Brain microvascular endothelial cell (primary cell): ENCODE measurements at regions not wholly inside any gene's neighbourhood (a gene's known extent, or its start where the extent isn't known, plus 50 kb on each side); places are given as distances from the start of the nearest gene placed in this dataset.
"Not testable (repeated sequence)": the region's sequence is repeated elsewhere in the genome, so short reads cannot be mapped to it uniquely, and the experiment has no call there.

ENCODE experiments used
- DNase-seq: peaks from one replicate; pipeline ENCODE4 v3.0.0-alpha.2; 2020
- H3K27ac ChIP-seq: fragments of 250-450 bp; sonication (Bioruptor Pico); 2 replicates; pipeline ENCODE4 v1.5.1; 2020; ENCODE audit warnings: mild to moderate bottlenecking, moderate library complexity
- H3K27me3 ChIP-seq: fragments of 250-450 bp; sonication (Bioruptor Pico); replicated peaks from 2 replicates; pipeline ENCODE4 v1.5.1; 2020; ENCODE audit warnings: mild to moderate bottlenecking
- H3K36me3 ChIP-seq: fragments of 250-450 bp; sonication (Bioruptor Pico); replicated peaks from 2 replicates; pipeline ENCODE4 v1.5.1; 2020; ENCODE audit warnings: mild to moderate bottlenecking
- H3K4me3 ChIP-seq: 2 replicates; pipeline ENCODE4 v1.5.1; 2011; ENCODE audit warnings: low read depth, mild to moderate bottlenecking, control low read depth, low read length, moderate library complexity
- CTCF ChIP-seq: IDR thresholded peaks from 2 replicates; pipeline ENCODE4 v1.5.1; 2011; ENCODE audit warnings: low read depth, mild to moderate bottlenecking, moderate library complexity, low read length, control low read depth, inconsistent platforms; ENCODE audit errors: missing control alignments
- in situ Hi-C: cut with HindIII; loops from 2 replicates; pipeline ENCODE4 v1.10.0; 2017; ENCODE audit warnings: low sequenced_read_pairs, low pct_ligation_motif_present

GRCh38 chr1:224045556-224045955, 68.4 kb upstream of the FBXO28 start:
- in situ Hi-C loops = no loop called here
- no peak for TF ChIP-seq CTCF
- DNase-seq = no peak
- Histone ChIP-seq H3K27me3 (no peaks in the 10 kb centered on the region), H3K27ac (no peak overlapping the region), H3K4me3 (no peak overlapping the region), H3K36me3 (no peaks in the 10 kb centered on the region)

- in situ Hi-C loops = no loop called here
- no peaks in the 10 kb centered on the region for H3K27me3 ChIP-seq
Observed at GRCh38 chr1:224044420-224044819, 69.5 kb upstream of the FBXO28 start.

GRCh38 chr1:224042557-224043118, 71.3 kb upstream of the FBXO28 start:
- H3K27ac ChIP-seq = no peak overlapping the region
- no peak overlapping the region for H3K4me3 ChIP-seq
- no peaks in the 10 kb centered on the region for H3K27me3 ChIP-seq
- no peak for DNase-seq
- no peak for TF ChIP-seq CTCF
- H3K36me3 ChIP-seq = no peaks in the 10 kb centered on the region
- in situ Hi-C loops = no loop called here

More at GRCh38 chr1:224044420-224044819, 69.5 kb upstream of the FBXO28 start:
- no peak for TF ChIP-seq CTCF
- H3K4me3 ChIP-seq = no peak overlapping the region
- no peaks in the 10 kb centered on the region for H3K36me3 ChIP-seq
- no peak for DNase-seq
- no peak overlapping the region for H3K27ac ChIP-seq

- in situ Hi-C loops = no loop called here
- Histone ChIP-seq H3K4me3 (no peak overlapping the region), H3K36me3 (no peaks in the 10 kb centered on the region), H3K27ac (no peak overlapping the region), H3K27me3 (no peaks in the 10 kb centered on the region)
- no peak for DNase-seq
- TF ChIP-seq CTCF = no peak
Observed at GRCh38 chr1:224041032-224041431, 72.9 kb upstream of the FBXO28 start.

GRCh38 chr1:224040423-224040822, 73.5 kb upstream of the FBXO28 start:
- DNase-seq, H3K4me3 ChIP-seq, H3K36me3 ChIP-seq, H3K27ac ChIP-seq, H3K27me3 ChIP-seq, in situ Hi-C loops: not testable (repeated sequence)

- H3K36me3 ChIP-seq, in situ Hi-C loops, H3K27me3 ChIP-seq, H3K4me3 ChIP-seq, DNase-seq, H3K27ac ChIP-seq: not testable (repeated sequence)
Observed at GRCh38 chr1:224040006-224040405, 73.9 kb upstream of the FBXO28 start.

GRCh38 chr1:224038832-224039231, 75.1 kb upstream of the FBXO28 start:
- H3K27me3 ChIP-seq, DNase-seq, in situ Hi-C loops, H3K27ac ChIP-seq, H3K36me3 ChIP-seq, H3K4me3 ChIP-seq: not testable (repeated sequence)

GRCh38 chr1:224037362-224037761, 76.5 kb upstream of the FBXO28 start:
- H3K36me3 ChIP-seq, H3K4me3 ChIP-seq, DNase-seq, H3K27me3 ChIP-seq, H3K27ac ChIP-seq, in situ Hi-C loops: not testable (repeated sequence)

- H3K27me3 ChIP-seq, in situ Hi-C loops, DNase-seq, H3K27ac ChIP-seq, H3K4me3 ChIP-seq, H3K36me3 ChIP-seq: not testable (repeated sequence)
Observed at GRCh38 chr1:224032608-224033276, 81.2 kb upstream of the FBXO28 start.

GRCh38 chr1:224031986-224032385, 81.9 kb upstream of the FBXO28 start:
- in situ Hi-C loops, DNase-seq, H3K36me3 ChIP-seq, H3K27me3 ChIP-seq, H3K4me3 ChIP-seq, H3K27ac ChIP-seq: not testable (repeated sequence)

- in situ Hi-C loops, H3K4me3 ChIP-seq, DNase-seq, H3K27ac ChIP-seq, H3K27me3 ChIP-seq, H3K36me3 ChIP-seq: not testable (repeated sequence)
Observed at GRCh38 chr1:224030257-224030656, 83.7 kb upstream of the FBXO28 start.
